ENCODE measurements at regions not wholly inside any gene's neighbourhood (a gene's known extent, or its start where the extent isn't known, plus 50 kb on each side); places are given as distances from the start of the nearest gene placed in this dataset.

- no peak for TF ChIP-seq CTCF (IDR thresholded peaks at IDR 0.05; ENCODE audit: borderline replicate concordance)
- peak; percentile 31 for DNase-seq
- H3K4me1 ChIP-seq, result no peaks in the 10 kb centered on the region
- no peak overlapping the region for H3K4me3 ChIP-seq
- intact Hi-C loops (cut with micrococcal nuclease), result no loop called here
- H3K36me3 ChIP-seq, result no peaks in the 10 kb centered on the region
- no peaks in the 10 kb centered on the region for H3K27me3 ChIP-seq (ENCODE audit: low read depth)
- peaks cover 5% of the 10 kb centered on the region for H3K9me3 ChIP-seq (replicated peaks)
- no peak overlapping the region for H3K27ac ChIP-seq (replicated peaks)
These were observed 871.8 kb downstream of the SLC4A3 start for GRCh38 chr2:220499225-220499624.

- intact Hi-C loops (cut with micrococcal nuclease), result no loop called here
These were observed 875.1 kb downstream of the SLC4A3 start for GRCh38 chr2:220502539-220502938.

GRCh38 chr2:220503431-220503830 is 876.0 kb downstream of the SLC4A3 start:
- Histone ChIP-seq H3K36me3 (no peaks in the 10 kb centered on the region), H3K27me3 (ENCODE audit: low read depth) (no peaks in the 10 kb centered on the region), H3K4me3 (no peak overlapping the region), H3K9me3 (replicated peaks) (peaks cover 5% of the 10 kb centered on the region), H3K4me1 (no peaks in the 10 kb centered on the region), H3K27ac (replicated peaks) (no peak overlapping the region)
- intact Hi-C loops (cut with micrococcal nuclease), result no loop called here
- no peak for DNase-seq
- TF ChIP-seq CTCF (IDR thresholded peaks at IDR 0.05; ENCODE audit: borderline replicate concordance), result no peak

More at GRCh38 chr2:220502539-220502938, 875.1 kb downstream of the SLC4A3 start:
- H3K27ac ChIP-seq (replicated peaks), result no peak overlapping the region
- H3K4me3 ChIP-seq, result no peak overlapping the region
- H3K36me3 ChIP-seq, result no peaks in the 10 kb centered on the region
- peaks cover 5% of the 10 kb centered on the region for H3K9me3 ChIP-seq (replicated peaks)
- TF ChIP-seq CTCF (IDR thresholded peaks at IDR 0.05; ENCODE audit: borderline replicate concordance), result no peak
- no peaks in the 10 kb centered on the region for H3K4me1 ChIP-seq
- no peak for DNase-seq
- no peaks in the 10 kb centered on the region for H3K27me3 ChIP-seq (ENCODE audit: low read depth)

- TF ChIP-seq CTCF (IDR thresholded peaks at IDR 0.05; ENCODE audit: borderline replicate concordance), result no peak
- Histone ChIP-seq H3K4me3 (no peak overlapping the region), H3K36me3 (no peaks in the 10 kb centered on the region), H3K9me3 (replicated peaks) (peaks cover 5% of the 10 kb centered on the region), H3K27ac (replicated peaks) (no peak overlapping the region), H3K27me3 (ENCODE audit: low read depth) (no peaks in the 10 kb centered on the region), H3K4me1 (peaks cover 3% of the 10 kb centered on the region)
- intact Hi-C loops (cut with micrococcal nuclease), result no loop called here
- no peak for DNase-seq
These were observed 877.6 kb downstream of the SLC4A3 start for GRCh38 chr2:220504938-220505503.

GRCh38 chr2:220506466-220506865 is 879.0 kb downstream of the SLC4A3 start:
- DNase-seq, result no peak
- no peak for TF ChIP-seq CTCF (IDR thresholded peaks at IDR 0.05; ENCODE audit: borderline replicate concordance)
- no peak overlapping the region for H3K4me3 ChIP-seq
- no peak overlapping the region for H3K27ac ChIP-seq (replicated peaks)
- intact Hi-C loops (cut with micrococcal nuclease), result no loop called here
- H3K36me3 ChIP-seq, result no peaks in the 10 kb centered on the region
- peaks cover 3% of the 10 kb centered on the region for H3K9me3 ChIP-seq (replicated peaks)
- peaks cover 3% of the 10 kb centered on the region for H3K4me1 ChIP-seq
- H3K27me3 ChIP-seq (ENCODE audit: low read depth), result no peaks in the 10 kb centered on the region
